Panc1 (cell line): ENCODE measurements at regions not wholly inside any gene's neighbourhood (a gene's known extent, or its start where the extent isn't known, plus 50 kb on each side); places are given as distances from the start of the nearest gene placed in this dataset.

ENCODE experiments used
- ATAC-seq: fragments of 200-7000 bp; cut with Tn5 transposase; 2 replicates; pipeline ENCODE4 v1.9.1; 2020; ENCODE audit warnings: mild to moderate bottlenecking, moderate library complexity
- BruUV-seq: library from RNA; stranded (reverse); fragments of 400-500 nt; replicated peaks from 2 replicates; lab custom pipeline; 2021; lab: Mats Ljungman, UMichigan
- CTCF ChIA-PET: fragments of 300-600 bp; sonication (Branson Sonifier 250); formaldehyde crosslinking; loops from one replicate; lab custom pipeline; 2022; ENCODE audit warnings: antibody characterized with exemption; lab: Charles Lee
- POLR2A ChIA-PET: fragments of 300-600 bp; sonication (Branson Sonifier 250); formaldehyde crosslinking; loops from one replicate; lab custom pipeline; 2022; ENCODE audit warnings: antibody characterized with exemption; lab: Charles Lee
- DNase-seq: peaks from one replicate; pipeline ENCODE4 v3.0.0-alpha.2; 2010; ENCODE audit warnings: low read depth, low spot score
- H3K27ac ChIP-seq: 2 replicates; pipeline ENCODE4 v1.5.1; 2011; ENCODE audit warnings: mild to moderate bottlenecking, low read length, inconsistent platforms
- H3K27me3 ChIP-seq: fragments of 200-500 bp; sonication (Bioruptor generic); 2 replicates; pipeline ENCODE4 v1.6.0; 2014; ENCODE audit warnings: low read length, inconsistent platforms; ENCODE audit not compliant: control insufficient read depth, insufficient read depth
- H3K36me3 ChIP-seq: fragments of 200-500 bp; sonication (Bioruptor generic); 2 replicates; pipeline ENCODE4 v1.5.1; 2014; ENCODE audit warnings: inconsistent platforms, mild to moderate bottlenecking, low read length, moderate library complexity; ENCODE audit not compliant: control insufficient read depth, insufficient read depth
- H3K4me1 ChIP-seq: 2 replicates; pipeline ENCODE4 v1.5.1; 2011; ENCODE audit warnings: inconsistent platforms, mild to moderate bottlenecking, low read length, moderate library complexity; ENCODE audit not compliant: control insufficient read depth, insufficient read depth
- H3K4me3 ChIP-seq, 2 experiments: 2 replicates each; pipeline ENCODE4 v1.5.1; 2011 to 2012; ENCODE audit warnings: low read depth in 2 of 2, low read length in 2 of 2, mild to moderate bottlenecking in 2 of 2, inconsistent platforms in 1 of 2, moderate library complexity in 1 of 2
- H3K9me3 ChIP-seq: fragments of 200-500 bp; sonication (Bioruptor generic); 2 replicates; pipeline ENCODE4 v1.5.1; 2014; ENCODE audit warnings: low read depth, mild to moderate bottlenecking, inconsistent platforms, low read length, moderate library complexity; ENCODE audit not compliant: control insufficient read depth, insufficient read depth
- POLR2AphosphoS5 ChIP-seq: IDR thresholded peaks from 2 replicates; pipeline ENCODE4 v1.6.1; 2012; ENCODE audit warnings: mild to moderate bottlenecking, low read depth, low read length, moderate library complexity
- REST ChIP-seq, 2 experiments: IDR thresholded peaks; 2 replicates each; pipeline ENCODE4 v1.6.1; 2011 to 2012; ENCODE audit warnings: low read depth in 2 of 2, control low read depth in 1 of 2, low read length in 1 of 2, mild to moderate bottlenecking in 1 of 2, moderate library complexity in 1 of 2; ENCODE audit not compliant: insufficient read depth in 1 of 2
- SIN3A ChIP-seq: IDR thresholded peaks from 2 replicates; pipeline ENCODE4 v1.6.1; 2012; ENCODE audit warnings: low read depth, mild to moderate bottlenecking, low read length, moderate library complexity, borderline replicate concordance; ENCODE audit not compliant: insufficient read depth
- TCF7L2 ChIP-seq: IDR thresholded peaks from 2 replicates; pipeline ENCODE4 v1.6.1; 2011; ENCODE audit warnings: mild to moderate bottlenecking, low read depth, low read length, inconsistent platforms
- in situ Hi-C: cut with HindIII; loops from 2 replicates; pipeline ENCODE4 v1.10.0; 2016; ENCODE audit warnings: low sequenced_read_pairs, low pct_unique_long_range_greater_than_20kb
- intact Hi-C: fragments of 100-400 bp; cut with micrococcal nuclease; formaldehyde crosslinking; loops from one replicate; pipeline ENCODE4 v1.10.0; 2022; ENCODE audit not compliant: unreplicated experiment
- TF ChIP-seq, protein P1 (sequence below): fragments of 450-650 bp; IDR thresholded peaks from 2 replicates; pipeline ENCODE4 v1.5.1; 2017; ENCODE audit warnings: mild to moderate bottlenecking

DNA sequence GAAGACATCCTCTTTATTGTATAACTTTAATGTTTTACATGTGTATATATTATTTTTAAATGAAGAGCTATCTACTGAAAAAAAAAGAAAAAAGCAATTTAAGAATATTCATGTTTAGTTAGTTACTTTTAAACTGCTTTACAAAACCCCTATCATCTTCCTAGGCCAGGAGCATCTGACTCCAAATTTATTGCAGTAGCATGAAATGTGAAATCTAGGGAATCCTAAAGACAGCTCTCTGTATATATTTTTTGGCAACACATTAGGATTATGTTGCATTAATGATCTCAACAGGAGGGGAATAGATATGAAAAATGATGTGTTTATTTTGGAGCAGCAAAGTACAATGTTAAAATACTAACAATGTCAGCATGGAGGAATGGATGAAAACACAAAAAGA lies 158.3 kb downstream of the CNTN3 start:
- intact Hi-C loops (no loop called here), in situ Hi-C loops (no loop called here)
- Histone ChIP-seq H3K4me3 (no peak overlapping the region), H3K4me1 (no peaks in the 10 kb centered on the region), H3K27me3 (no peaks in the 10 kb centered on the region), H3K27ac (no peak overlapping the region), H3K9me3 (no peaks in the 10 kb centered on the region), H3K36me3 (no peaks in the 10 kb centered on the region)
- DNase-seq: no peak
- no TSS peak for BruUV-seq
- no peak for ATAC-seq
- TF ChIP-seq, protein P1, sequence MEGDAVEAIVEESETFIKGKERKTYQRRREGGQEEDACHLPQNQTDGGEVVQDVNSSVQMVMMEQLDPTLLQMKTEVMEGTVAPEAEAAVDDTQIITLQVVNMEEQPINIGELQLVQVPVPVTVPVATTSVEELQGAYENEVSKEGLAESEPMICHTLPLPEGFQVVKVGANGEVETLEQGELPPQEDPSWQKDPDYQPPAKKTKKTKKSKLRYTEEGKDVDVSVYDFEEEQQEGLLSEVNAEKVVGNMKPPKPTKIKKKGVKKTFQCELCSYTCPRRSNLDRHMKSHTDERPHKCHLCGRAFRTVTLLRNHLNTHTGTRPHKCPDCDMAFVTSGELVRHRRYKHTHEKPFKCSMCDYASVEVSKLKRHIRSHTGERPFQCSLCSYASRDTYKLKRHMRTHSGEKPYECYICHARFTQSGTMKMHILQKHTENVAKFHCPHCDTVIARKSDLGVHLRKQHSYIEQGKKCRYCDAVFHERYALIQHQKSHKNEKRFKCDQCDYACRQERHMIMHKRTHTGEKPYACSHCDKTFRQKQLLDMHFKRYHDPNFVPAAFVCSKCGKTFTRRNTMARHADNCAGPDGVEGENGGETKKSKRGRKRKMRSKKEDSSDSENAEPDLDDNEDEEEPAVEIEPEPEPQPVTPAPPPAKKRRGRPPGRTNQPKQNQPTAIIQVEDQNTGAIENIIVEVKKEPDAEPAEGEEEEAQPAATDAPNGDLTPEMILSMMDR: no peak
- TF ChIP-seq SIN3A: no peak
- TF ChIP-seq REST (IDR thresholded peaks at IDR 0.05; ENCODE audit: insufficient read depth in 1 of 2, low read depth in 2 of 2, low read length in 1 of 2): no peak
- no peak for TF ChIP-seq TCF7L2
- no peak for TF ChIP-seq POLR2AphosphoS5
- ChIA-PET CTCF (no interaction called here), POLR2A (no interaction called here)

DNA sequence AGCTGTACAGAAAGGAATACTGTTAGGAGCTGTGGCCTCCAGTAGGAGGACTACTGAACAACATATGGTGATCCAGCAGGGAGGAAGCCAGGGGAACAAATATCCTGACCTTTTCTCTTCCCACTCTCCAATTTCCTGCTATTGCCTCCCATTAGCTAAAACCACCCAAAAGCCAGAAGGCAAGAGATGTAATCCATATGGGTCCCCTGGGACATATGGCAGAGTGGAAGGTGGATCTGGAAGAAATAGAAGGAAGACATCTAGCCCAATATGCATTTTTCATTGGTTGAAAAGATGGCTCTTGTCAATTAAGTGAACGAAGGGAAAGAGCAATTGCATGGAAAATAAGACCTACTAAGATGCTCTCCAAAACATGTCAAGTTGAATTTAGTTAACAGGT lies 167.2 kb downstream of the CNTN3 start:
- H3K4me3 ChIP-seq: no peak overlapping the region
- no peaks in the 10 kb centered on the region for H3K9me3 ChIP-seq
- H3K27ac ChIP-seq: no peak overlapping the region
- DNase-seq (no peak), ATAC-seq (no peak)
- intact Hi-C loops: no loop called here
- in situ Hi-C loops: no loop called here
- CTCF ChIA-PET: no interaction called here
- TF ChIP-seq TCF7L2 (no peak), REST (IDR thresholded peaks at IDR 0.05; ENCODE audit: insufficient read depth in 1 of 2, low read depth in 2 of 2, low read length in 1 of 2) (no peak), SIN3A (no peak), POLR2AphosphoS5 (no peak)
- TF ChIP-seq, protein P1: no peak
- no peaks in the 10 kb centered on the region for H3K36me3 ChIP-seq
- POLR2A ChIA-PET: no interaction called here
- no peaks in the 10 kb centered on the region for H3K27me3 ChIP-seq
- no TSS peak for BruUV-seq
- H3K4me1 ChIP-seq: no peaks in the 10 kb centered on the region
